ENCODE measurements at regions not wholly inside any gene's neighbourhood (a gene's known extent, or its start where the extent isn't known, plus 50 kb on each side); places are given as distances from the start of the nearest gene placed in this dataset.

GRCh38 chr4:102411408-102411807 is 66.1 kb upstream of the SLC39A8 start:
- no peak for DNase-seq (ENCODE audit: low read depth)

GRCh38 chr4:102416765-102417164 is 71.5 kb upstream of the SLC39A8 start:
- DNase-seq (ENCODE audit: low read depth) = no peak
- no peak for TF ChIP-seq CTCF (IDR thresholded peaks at IDR 0.05; ENCODE audit: insufficient read depth, low read depth, low read length, missing control alignments)
- H3K4me3 ChIP-seq (ENCODE audit: low read depth, low read length) = no peak overlapping the region

More at GRCh38 chr4:102411408-102411807, 66.1 kb upstream of the SLC39A8 start:
- no peak overlapping the region for H3K4me3 ChIP-seq (ENCODE audit: low read depth, low read length)
- TF ChIP-seq CTCF (IDR thresholded peaks at IDR 0.05; ENCODE audit: insufficient read depth, low read depth, low read length, missing control alignments) = no peak

- TF ChIP-seq CTCF (IDR thresholded peaks at IDR 0.05; ENCODE audit: insufficient read depth, low read depth, low read length, missing control alignments) = no peak
- no peak for DNase-seq (ENCODE audit: low read depth)
- H3K4me3 ChIP-seq (ENCODE audit: low read depth, low read length) = no peak overlapping the region
Measured at GRCh38 chr4:102420563-102421398, 75.5 kb upstream of the SLC39A8 start.

- DNase-seq (ENCODE audit: low read depth) = no peak
- TF ChIP-seq CTCF (IDR thresholded peaks at IDR 0.05; ENCODE audit: insufficient read depth, low read depth, low read length, missing control alignments) = no peak
- no peak overlapping the region for H3K4me3 ChIP-seq (ENCODE audit: low read depth, low read length)
Measured at GRCh38 chr4:102422843-102423242, 77.6 kb upstream of the SLC39A8 start.

- no peak for TF ChIP-seq CTCF (IDR thresholded peaks at IDR 0.05; ENCODE audit: insufficient read depth, low read depth, low read length, missing control alignments)
- no peak overlapping the region for H3K4me3 ChIP-seq (ENCODE audit: low read depth, low read length)
- no peak for DNase-seq (ENCODE audit: low read depth)
Measured at GRCh38 chr4:102423375-102423774, 77.8 kb upstream of the NFKB1 start.

- DNase-seq (ENCODE audit: low read depth) = no peak
- TF ChIP-seq CTCF (IDR thresholded peaks at IDR 0.05; ENCODE audit: insufficient read depth, low read depth, low read length, missing control alignments) = no peak
Measured at GRCh38 chr4:102427371-102427998, 73.7 kb upstream of the NFKB1 start.

More at GRCh38 chr4:102427371-102427998, 73.7 kb upstream of the NFKB1 start:
- H3K4me3 ChIP-seq (ENCODE audit: low read depth, low read length) = no peak overlapping the region
